ENCODE measurements at regions not wholly inside any gene's neighbourhood (a gene's known extent, or its start where the extent isn't known, plus 50 kb on each side); places are given as distances from the start of the nearest gene placed in this dataset.

DNA sequence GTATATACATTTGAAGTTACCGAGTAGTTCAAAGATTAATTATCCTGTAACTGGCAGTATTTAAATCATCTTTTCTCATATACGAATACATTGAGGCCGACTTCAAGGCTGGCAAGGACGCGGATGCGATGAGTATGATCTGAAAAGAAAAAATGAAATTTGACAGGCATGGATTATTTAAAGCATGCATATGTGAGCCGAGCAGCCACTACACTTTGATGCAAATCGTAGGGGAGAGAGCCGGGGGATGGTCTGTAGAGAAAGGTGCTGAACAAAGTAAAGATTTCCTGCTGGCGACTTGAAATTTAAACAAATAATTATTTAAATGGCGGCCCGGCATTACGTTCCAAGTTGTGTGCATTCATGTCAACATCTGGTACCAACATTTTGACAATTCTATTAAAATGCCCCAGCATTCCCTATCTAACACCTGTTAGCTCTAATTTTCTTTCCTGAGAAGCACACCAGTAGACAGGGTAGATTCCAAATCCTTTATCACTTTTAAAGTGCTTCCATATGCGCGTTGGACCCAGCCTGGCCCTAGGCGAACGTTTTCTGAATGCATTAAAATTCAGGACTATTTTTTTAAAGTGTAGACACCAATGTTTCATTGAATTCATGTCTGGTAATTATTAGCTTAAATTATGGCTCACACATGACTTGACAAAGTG is 188.7 kb downstream of the EMX2 start:
- Histone ChIP-seq H3K4me1 (ENCODE audit: insufficient read depth, low read length) (no peaks in the 10 kb centered on the region), H2AFZ (ENCODE audit: low read depth, low read length) (no peak overlapping the region), H3K27me3 (ENCODE audit: insufficient read depth, low read length, poor library complexity) (peaks cover 20% of the 10 kb centered on the region), H3K79me2 (ENCODE audit: insufficient read depth, low read length) (no peaks in the 10 kb centered on the region), H4K20me1 (ENCODE audit: insufficient read depth, low read length) (no peaks in the 10 kb centered on the region), H3K4me2 (ENCODE audit: insufficient read depth, low read length) (no peak overlapping the region), H3K27ac (ENCODE audit: low read length) (no peak overlapping the region), H3K4me3 (ENCODE audit: low read depth in 1 of 2, low read length in 2 of 2) (no peak overlapping the region), H3K9ac (ENCODE audit: low read depth, low read length) (no peak overlapping the region), H3K9me3 (ENCODE audit: insufficient read depth, low read length, severe bottlenecking) (no peaks in the 10 kb centered on the region), H3K36me3 (ENCODE audit: insufficient read depth, low read length) (no peaks in the 10 kb centered on the region)
- no peak for DNase-seq
- no peak for ATAC-seq (ENCODE audit: insufficient read depth, low read depth)
- TF ChIP-seq, protein P1, sequence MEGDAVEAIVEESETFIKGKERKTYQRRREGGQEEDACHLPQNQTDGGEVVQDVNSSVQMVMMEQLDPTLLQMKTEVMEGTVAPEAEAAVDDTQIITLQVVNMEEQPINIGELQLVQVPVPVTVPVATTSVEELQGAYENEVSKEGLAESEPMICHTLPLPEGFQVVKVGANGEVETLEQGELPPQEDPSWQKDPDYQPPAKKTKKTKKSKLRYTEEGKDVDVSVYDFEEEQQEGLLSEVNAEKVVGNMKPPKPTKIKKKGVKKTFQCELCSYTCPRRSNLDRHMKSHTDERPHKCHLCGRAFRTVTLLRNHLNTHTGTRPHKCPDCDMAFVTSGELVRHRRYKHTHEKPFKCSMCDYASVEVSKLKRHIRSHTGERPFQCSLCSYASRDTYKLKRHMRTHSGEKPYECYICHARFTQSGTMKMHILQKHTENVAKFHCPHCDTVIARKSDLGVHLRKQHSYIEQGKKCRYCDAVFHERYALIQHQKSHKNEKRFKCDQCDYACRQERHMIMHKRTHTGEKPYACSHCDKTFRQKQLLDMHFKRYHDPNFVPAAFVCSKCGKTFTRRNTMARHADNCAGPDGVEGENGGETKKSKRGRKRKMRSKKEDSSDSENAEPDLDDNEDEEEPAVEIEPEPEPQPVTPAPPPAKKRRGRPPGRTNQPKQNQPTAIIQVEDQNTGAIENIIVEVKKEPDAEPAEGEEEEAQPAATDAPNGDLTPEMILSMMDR (IDR thresholded peaks at IDR 0.05; ENCODE audit: borderline replicate concordance, extremely low read depth, low read length, poor library complexity, severe bottlenecking): no peak
- no peak for TF ChIP-seq EZH2 (IDR thresholded peaks at IDR 0.05; ENCODE audit: borderline replicate concordance, low read depth, low read length, severe bottlenecking)

DNA sequence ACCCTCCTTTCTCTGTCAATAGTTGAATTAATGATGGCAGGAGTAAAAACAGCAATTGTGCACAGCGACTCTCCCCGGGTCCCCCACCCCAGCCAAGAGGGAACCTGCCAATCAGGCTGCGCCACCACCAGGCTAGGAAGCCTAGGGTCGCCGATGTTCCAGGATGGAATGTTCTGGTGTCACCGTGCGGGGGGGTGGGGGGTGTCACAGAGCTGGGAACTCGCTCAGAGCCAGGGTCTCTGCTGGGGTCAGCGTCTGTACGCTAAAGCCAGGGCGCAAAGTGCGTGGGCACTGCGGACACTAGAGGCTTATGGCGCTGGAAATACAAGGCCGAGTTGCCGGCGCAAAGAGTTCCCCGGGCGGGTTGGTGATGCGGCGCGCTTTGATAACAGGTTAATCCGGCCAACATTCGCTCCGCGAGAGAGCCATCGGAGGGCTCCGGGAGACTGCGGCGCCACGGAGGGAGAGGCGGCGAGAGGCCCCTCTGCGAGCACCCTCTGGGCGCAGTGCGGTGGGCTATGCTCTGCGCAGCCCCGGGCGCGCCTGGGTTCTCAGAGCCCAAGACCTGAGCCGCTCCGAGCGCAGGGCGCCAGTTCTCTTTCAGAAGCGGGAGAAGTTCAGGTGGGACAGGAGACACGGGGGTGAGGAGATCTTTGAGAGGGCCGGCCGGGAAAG is 192.3 kb downstream of the EMX2 start:
- Histone ChIP-seq H3K27ac (ENCODE audit: low read length) (no peak overlapping the region), H3K9me3 (ENCODE audit: insufficient read depth, low read length, severe bottlenecking) (no peaks in the 10 kb centered on the region), H3K79me2 (ENCODE audit: insufficient read depth, low read length) (no peaks in the 10 kb centered on the region), H3K4me2 (ENCODE audit: insufficient read depth, low read length) (no peak overlapping the region), H3K4me3 (ENCODE audit: low read depth in 1 of 2, low read length in 2 of 2) (no peak overlapping the region), H3K4me1 (ENCODE audit: insufficient read depth, low read length) (no peaks in the 10 kb centered on the region), H4K20me1 (ENCODE audit: insufficient read depth, low read length) (no peaks in the 10 kb centered on the region), H3K27me3 (ENCODE audit: insufficient read depth, low read length, poor library complexity) (peaks cover 18% of the 10 kb centered on the region), H3K36me3 (ENCODE audit: insufficient read depth, low read length) (no peaks in the 10 kb centered on the region), H3K9ac (ENCODE audit: low read depth, low read length) (no peak overlapping the region), H2AFZ (ENCODE audit: low read depth, low read length) (no peak overlapping the region)
- ATAC-seq (ENCODE audit: insufficient read depth, low read depth) (no peak), DNase-seq (no peak)
- TF ChIP-seq EZH2 (IDR thresholded peaks at IDR 0.05; ENCODE audit: borderline replicate concordance, low read depth, low read length, severe bottlenecking): no peak
- TF ChIP-seq, protein P1 (IDR thresholded peaks at IDR 0.05; ENCODE audit: borderline replicate concordance, extremely low read depth, low read length, poor library complexity, severe bottlenecking): no peak

DNA sequence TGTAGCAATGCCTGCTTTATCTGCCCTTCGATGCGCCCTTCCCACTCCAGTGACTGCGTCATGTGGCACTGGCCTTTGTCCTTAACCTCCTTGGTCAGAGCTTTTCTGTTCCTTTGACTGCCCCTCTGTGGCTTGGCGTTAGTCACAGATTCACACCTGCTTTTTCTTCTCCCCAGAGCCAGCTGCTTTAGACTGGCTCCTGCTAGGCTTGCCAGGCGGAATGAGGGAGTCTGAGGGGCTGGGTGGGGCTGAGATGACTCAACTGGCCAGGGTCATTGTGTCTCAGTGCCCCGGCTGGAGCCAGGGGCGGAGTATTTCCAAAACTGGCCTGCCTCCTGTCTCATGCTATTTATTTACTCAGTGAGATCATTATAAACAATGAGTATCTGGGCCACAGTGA is 194.1 kb downstream of the EMX2 start:
- DNase-seq (no peak), ATAC-seq (ENCODE audit: insufficient read depth, low read depth) (no peak)
- Histone ChIP-seq H4K20me1 (ENCODE audit: insufficient read depth, low read length) (no peaks in the 10 kb centered on the region), H3K4me1 (ENCODE audit: insufficient read depth, low read length) (no peaks in the 10 kb centered on the region), H3K4me2 (ENCODE audit: insufficient read depth, low read length) (no peak overlapping the region), H3K9ac (ENCODE audit: low read depth, low read length) (no peak overlapping the region), H3K4me3 (ENCODE audit: low read depth in 1 of 2, low read length in 2 of 2) (no peak overlapping the region), H3K79me2 (ENCODE audit: insufficient read depth, low read length) (no peaks in the 10 kb centered on the region), H2AFZ (ENCODE audit: low read depth, low read length) (no peak overlapping the region), H3K9me3 (ENCODE audit: insufficient read depth, low read length, severe bottlenecking) (no peaks in the 10 kb centered on the region), H3K27ac (ENCODE audit: low read length) (no peak overlapping the region), H3K36me3 (ENCODE audit: insufficient read depth, low read length) (no peaks in the 10 kb centered on the region), H3K27me3 (ENCODE audit: insufficient read depth, low read length, poor library complexity) (peaks cover 18% of the 10 kb centered on the region)
- TF ChIP-seq EZH2 (IDR thresholded peaks at IDR 0.05; ENCODE audit: borderline replicate concordance, low read depth, low read length, severe bottlenecking): no peak
- TF ChIP-seq, protein P1 (IDR thresholded peaks at IDR 0.05; ENCODE audit: borderline replicate concordance, extremely low read depth, low read length, poor library complexity, severe bottlenecking): no peak
